ENCODE measurements at regions not wholly inside any gene's neighbourhood (a gene's known extent, or its start where the extent isn't known, plus 50 kb on each side); places are given as distances from the start of the nearest gene placed in this dataset.
"Not testable (repeated sequence)": the region's sequence is repeated elsewhere in the genome, so short reads cannot be mapped to it uniquely, and the experiment has no call there.

DNA sequence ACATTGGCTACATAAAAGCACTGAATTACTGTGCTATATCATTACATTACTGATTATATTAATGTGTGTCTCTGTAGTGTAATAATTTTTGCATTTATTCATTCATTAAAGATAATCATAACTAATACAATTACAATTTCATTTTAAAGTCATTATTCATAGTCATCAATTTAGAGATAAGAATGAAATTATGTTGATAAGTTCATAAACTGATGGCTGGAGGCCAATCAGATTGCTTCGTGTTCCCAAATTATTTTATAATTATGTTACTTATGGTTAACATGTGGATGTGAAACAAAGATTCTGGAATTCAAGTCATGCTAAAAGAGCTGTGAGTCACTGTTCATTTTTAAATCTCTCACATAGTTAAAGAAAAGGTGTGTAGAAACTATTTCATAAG is 223.4 kb upstream of the HAND2 start:
- DNase-seq = no peak

DNA sequence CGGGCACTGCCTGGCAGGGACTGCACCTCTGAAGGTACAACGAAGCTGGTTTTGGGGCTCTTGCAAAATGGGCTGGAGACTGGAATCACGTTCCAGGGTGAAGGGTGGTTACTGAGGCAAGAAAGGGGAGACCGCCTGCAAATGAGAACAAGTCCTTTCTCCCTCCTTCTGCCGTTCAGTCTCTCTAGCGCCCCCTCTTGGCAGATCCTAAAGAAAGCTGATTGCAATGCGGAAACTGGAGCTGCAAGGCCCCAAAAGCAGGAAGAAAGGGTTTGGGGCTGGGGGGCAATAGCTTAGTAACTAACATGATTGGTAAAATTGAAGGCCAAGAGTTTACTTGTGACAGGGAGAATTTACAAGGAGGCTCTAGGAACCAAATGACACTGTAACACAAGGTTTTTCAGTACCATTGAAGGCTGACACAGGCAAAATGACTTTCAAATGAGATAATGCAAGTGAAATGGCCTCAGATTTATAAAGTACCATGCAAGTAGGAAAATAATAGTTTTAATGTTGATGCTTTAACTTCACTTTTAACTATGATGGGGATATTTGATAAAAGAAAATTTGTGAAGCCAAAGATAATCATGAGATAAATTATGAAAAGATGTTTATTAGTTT is 222.7 kb upstream of the HAND2 start:
- no peak for DNase-seq

DNA sequence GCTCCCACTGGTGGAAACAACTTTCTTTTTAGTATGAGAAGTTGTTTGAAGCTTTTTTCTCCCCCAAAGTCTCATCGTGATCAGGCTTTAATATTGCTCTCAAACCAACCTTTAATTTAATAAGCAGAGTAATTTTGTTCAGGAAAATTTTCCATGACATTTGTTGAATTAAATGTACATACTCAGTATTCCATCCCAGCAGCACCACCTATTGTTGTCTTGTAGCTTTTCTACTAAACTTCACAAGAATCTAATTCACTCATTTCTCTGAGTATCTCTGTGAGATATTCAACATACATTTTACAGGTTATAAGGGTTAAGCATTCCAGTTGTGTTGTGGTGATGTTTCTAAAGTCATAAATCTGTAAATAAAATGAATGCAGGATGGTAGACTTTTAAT is 218.3 kb upstream of the HAND2 start:
- no peak for DNase-seq

DNA sequence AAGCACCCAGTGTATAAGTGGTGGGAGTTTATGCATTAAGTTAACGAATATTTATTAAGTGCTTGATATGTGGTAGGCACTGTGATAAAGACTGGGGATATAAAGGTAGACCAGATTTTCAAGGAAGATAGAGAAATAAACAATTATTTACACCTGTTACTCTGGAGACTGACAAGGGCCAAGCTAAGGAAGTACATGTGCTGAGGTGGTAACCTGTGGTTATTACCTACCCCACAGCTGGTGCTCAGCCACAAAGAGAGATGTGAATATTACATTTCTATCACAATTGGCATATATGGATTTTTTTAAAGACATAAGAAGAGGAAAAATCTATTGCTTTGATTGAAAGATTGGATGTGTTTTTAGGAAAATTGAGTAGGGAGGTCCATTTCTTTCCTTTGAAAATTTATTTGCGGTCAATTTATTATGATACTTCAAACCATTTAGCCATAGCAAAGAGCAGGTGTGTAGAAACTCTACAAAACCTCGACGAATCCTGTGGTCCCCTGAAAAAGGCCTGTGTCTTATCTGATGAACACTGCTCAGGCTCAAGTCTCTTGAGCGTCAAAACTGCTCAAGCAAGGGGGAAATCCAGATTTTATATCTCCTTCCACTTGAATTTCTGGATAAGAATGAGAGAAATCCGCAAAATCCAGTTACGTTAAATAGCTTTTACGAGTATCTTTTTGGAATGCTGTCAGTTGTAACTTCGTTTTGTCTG is 217.7 kb upstream of the HAND2 start:
- DNase-seq = no peak

DNA sequence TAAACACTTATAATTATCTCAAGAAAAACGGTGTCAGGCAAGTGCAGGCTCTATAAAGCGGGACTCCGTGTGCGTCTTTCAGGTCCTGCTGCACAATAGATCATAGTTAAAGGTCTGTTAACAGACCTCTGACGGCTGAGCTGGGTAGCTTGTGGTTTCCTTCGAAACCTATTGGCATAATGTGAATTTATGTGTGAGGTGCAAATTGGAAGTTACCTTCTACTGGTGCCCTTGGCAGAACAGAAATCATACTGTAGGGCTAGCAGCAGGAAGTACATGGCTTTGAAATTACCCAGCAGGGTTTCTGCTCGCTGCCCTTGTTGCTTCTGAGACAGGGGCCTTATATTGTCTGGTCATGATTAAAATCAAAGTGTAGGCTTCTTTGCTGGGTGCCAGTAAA is 216.4 kb upstream of the HAND2 start:
- DNase-seq = no peak

DNA sequence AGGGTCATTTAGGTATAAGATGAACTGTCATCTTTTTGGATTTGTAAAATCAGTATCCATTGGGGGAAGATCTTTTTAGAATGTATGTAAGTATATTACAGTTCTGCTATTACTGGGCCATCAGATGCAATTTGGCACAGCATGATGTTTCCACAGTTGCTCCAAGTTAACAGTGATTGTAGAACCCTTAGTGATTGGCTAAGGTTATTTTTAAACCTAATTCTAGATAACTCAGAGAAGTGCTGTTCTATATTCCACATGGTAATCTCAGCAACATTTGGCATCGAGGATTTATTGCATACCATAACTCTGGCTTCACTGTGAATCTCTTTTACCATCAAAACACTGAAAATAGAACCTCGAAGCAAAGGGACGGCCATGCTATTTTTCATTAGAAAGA is 215.7 kb upstream of the HAND2 start:
- DNase-seq = no peak

DNA sequence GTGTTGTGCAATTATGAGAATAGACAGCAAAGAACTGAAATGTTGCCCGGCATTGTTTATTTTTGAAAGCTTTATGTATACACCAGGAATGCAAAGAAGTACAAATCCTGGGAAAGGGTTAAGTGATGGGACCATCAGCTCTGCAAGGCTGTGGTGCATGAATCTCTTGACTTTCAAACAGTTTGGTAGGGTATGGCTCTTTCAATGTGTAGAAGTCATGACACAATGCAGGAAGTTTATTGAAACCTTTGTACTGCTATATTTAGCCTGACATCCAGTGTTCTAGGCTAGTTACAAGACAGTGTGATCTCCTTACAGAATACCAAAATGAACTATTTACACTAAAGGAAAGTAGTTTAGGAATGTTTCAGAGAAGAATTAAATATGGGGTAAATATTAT is 206.8 kb upstream of the HAND2 start:
- no peak for DNase-seq

DNA sequence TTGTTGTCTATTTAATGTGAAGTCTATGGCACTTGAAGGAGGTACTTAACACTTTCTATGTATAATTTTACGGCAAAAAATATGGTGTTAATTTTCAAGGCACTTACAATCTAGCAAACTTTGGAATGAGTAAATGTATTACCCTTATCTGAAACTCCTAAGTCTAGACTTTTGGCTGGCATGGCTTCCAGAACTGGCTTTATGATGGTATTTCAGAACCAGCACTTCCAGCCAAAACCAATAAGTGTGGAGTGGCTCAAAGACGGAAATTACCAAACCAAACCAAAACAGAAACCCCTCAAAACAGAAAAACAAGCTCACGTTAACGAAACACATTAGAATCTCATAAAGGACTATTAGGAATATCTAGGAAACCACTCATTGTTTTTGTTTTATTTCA is 205.6 kb upstream of the HAND2 start:
- DNase-seq = no peak

DNA sequence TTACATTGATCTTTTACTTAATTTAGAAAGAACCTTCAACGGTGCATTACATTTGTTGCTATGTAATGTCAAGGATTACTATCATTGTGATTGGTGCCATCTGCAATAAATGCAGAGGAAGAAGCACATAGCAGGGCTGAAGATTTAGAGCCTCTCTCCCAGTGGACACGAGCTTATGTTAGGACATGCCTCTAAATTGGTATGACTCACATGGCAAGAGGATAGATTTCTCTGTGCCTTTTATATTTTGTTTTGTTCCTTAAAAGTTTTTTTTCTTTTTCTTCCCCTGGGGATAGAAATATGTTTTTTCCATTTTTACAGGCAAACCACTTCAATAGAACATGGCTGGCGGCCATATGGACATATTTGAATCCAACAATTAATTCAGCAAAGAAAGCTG is 205.0 kb upstream of the HAND2 start:
- DNase-seq = no peak

DNA sequence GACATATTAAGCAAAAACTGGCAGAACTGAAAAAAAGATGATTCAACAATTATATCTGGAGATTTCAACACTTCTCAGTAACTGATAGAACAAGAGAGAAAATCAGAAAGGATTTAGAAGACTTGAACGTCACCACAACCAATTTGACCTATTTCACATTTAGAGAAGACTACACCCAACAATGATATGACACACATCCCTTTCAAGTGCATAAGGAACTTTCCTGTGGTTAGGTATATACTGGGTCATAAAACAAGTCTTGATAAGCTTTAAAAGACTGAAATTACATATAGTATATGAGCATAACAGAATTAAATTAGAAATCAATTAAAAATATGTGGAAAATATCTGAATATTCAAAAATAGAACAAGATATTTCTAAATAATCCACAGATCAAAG is 201.2 kb upstream of the HAND2 start:
- DNase-seq = no peak

DNA sequence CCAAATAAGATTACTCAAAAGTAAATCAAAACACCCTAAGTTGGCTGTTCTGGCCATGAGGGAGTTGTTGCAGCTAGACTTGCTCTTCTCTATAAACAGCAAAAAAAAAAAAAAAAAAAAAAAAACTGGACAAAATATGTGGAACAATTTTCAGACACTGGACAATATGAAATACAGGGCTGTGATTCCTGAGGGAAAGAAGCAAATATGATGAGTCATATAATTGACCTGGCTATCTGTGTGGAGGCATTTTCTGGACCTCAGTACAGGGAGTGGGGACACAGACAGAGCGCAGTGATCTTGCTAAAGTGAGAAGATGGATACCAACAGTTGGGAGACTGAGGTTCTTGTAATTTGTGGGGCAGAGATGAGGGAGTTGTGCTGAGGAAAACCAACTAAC is 192.0 kb upstream of the HAND2 start:
- DNase-seq = no peak

DNA sequence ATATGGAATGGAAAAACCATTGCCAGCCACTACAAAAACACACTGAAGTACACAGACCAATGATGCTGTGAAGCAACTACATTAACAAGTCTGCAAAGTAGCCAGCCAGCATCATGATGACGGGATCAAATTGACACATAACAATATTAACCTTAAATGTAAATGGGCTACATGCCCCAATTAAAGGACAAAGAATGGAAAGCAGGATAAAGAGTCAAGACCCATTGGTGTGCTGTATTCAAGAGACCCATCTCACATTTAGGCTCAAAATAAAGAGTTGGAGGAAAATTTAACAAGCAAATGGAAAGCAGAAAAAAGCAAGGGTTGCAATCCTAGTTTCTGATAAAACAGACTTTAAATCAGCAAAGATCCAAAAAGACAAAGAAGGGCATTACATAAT is 188.5 kb upstream of the HAND2 start:
- DNase-seq = not testable (repeated sequence)

DNA sequence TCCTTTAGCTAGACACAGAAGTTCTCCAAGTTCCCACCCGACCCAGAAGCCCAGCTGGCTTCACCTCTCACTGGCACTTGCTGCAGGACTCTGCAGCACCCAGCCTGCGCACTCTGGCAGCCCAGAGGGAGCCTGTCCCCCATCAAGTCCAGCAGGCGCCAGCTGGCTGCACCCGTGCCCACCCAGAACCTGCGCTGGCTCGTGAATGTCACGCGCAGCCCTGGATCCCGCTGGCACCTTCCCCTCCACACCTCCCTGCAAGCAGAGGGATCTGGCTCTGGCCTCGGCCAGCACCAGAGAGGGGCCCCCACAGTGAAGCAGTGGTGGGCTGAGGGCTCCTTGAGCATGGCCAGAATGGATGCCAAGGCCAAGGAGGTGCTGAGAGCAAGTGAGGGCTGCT is 187.6 kb upstream of the HAND2 start:
- DNase-seq = no peak

DNA sequence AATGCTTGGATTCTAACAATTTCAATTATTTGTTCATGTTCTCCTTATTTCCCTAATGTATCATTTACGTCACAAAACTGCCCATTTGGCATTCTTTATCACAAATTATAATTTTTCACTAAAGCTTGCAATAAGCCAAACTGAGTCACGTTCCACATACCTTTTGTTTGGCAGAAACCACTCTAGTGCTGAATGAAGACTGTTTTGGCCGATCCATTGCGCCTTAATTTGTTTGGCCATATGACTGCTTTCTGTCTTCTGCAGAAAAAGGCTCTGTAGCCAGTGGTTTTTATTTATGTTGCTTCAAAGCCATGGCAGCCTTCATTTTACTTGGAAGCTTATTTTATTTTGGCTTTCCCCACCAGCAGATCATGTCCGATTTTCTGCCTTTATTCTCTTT is 184.4 kb upstream of the HAND2 start:
- DNase-seq = no peak

DNA sequence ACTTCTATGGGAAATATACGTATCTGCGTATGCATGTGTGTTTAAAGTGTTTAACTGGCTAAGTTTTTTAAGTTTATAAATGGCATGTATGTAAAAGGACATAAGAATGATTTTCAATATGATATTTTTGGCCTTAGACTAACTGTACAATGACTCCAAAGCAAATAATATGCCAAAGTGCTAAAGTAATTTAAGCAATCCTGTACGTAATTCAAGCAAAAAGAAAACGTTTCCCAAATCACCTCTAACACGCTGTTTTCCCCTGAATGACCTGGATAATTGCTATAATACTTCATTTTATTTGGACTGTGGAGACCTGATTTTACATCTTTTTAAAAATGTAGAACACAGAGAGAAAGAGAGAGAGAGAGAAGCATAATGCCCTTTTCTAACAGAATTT is 183.0 kb upstream of the HAND2 start:
- no peak for DNase-seq

DNA sequence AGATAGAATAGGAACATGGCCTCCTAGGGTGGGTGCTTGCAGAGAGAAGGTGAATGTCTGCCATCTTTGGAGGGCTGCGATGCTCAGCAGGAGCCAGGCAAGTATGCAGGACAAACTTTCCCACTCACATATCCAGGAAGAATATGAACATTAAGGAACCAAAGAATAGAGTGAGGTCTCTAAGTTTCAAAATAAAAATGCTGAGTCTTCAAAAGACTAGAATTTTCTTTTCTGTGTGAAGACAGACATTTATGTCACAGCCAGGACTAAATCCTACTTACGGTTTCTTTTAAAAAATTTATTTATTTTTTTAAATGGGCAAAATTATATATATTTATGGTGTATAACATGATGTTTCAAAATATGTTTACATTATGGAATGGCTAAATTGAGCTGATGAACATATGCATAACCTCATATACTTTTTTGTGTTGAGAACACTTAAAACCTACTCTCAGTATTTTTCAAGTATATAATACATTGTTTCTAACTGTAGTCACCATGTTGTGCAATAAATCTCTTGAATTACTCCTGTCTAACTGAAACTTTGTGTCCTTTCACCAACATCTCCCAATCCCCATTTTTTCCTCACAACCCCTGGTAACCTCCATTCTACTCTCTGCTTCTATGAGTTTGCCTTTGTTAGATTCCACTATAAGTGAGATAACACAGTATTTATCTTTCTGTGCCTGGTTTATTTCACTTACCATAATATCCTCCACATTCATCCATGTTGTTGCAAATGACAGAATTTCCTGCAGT is 177.8 kb upstream of the HAND2 start:
- no peak for DNase-seq

DNA sequence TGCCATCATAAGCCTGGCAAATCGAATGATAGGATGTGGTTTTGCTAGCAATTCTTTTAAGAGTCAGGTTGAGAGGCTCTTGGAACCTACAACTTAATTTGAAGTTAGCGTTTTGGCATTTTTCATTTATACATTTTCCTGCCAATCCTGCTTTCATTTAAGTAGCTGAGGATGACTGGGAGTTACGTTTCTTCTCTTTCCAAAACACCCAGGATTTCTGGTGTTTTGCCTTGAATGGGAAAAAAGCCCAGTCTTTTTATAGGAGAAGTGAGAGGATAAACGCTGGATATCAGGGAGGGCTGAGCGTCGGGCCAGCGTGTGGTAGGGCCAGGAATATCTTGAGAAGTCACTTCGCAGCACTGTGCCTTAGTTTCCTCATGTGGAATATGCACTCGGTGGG is 174.2 kb upstream of the HAND2 start:
- DNase-seq = no peak

DNA sequence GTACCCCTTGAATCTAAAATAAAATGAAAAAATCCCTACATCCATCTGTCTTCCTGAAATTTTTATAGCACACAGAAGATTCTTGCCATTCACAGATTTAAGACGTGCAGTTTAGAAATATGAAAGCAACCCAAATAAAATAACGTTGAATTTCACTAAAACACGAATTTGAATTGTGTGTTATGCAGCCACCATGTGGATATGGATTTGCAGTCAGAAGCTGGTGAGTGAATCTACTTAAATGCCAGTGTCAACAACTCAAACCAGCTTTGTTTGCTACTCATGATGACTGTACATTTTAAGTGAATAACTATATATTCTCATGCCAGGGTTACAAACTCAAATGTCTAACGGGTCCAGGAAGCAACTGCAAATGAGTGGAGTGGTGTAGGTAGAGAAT is 173.0 kb upstream of the HAND2 start:
- no peak for DNase-seq

DNA sequence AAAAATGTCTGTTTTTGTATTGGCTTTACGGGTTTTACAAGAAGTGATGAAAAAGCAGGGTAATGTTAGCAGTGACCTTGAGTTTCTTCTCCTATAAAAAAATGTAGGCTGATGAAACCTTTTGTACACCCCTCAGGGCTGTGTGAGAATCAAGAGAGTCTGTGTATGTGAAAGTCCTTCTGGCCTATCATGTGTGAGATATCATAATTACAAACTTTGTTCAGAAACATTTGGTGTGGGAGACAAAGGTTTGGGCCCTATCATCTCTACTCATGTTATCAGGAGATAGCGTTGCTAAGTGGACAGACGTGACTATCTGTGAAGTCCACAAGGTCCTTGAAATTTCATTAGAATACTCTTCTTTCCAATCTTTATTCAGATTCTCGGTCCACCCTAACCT is 170.6 kb upstream of the HAND2 start:
- no peak for DNase-seq

DNA sequence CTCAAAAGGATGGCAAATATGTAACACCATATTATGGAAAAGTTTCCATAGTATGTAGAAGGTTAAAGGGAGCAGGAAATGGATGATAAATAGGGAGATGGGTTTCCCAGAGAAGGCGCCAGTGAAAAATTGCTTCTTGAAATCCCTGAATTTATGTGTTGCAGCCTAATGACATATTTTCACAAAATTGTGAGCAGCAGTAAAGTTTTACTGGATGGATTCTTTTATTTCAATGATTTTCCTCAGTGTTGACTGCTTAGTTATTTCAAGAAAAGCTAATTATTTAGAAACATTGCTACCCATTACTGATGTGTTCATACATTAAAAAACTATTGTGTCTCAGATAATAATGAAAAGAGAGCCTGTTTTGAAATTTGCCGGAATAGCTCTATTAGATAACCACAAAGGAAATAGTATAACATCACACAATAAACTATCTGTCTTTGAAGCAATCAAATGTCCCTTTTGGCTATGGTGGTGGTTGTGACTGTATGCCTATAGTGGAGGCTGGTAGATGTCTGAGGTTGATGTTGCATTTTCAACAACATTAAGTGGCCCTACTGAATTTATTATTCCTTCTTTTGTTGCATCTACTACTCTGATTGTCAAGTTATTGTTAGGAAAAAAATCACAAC is 169.9 kb upstream of the HAND2 start:
- no peak for DNase-seq

DNA sequence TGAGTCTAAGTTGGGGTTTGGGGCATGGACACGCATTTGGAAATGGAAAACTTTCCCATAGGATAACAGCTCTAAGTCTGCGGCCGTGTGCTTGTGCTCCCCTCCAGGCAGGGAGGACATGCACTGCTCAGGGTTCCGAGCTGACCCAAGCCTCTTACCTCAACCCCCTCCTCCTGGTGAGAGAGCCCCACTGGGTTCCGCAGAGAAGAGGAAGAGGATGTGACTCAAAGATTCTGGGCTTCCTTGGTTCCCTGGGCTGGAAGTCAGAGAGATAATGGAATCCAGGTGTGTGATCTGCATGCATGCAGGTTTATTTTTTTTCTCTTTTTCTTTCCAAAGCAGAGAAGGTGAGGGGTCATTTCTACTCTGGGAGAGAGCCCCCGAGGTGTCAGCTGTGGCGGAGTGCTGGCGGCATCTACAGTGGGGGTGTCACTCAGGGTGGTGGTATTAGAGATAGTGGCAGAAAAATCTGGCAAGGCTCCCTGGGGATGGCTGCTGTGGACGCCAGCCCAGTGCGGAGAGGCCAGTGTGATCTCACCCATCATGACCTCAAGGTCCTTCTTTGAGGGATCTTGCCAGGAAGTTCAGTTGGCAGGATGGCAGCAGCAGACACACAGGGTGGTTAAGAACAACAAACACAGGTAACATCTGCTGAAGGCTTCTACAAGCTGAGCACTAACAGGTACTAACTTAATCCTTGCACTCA is 168.7 kb upstream of the HAND2 start:
- no peak for DNase-seq

DNA sequence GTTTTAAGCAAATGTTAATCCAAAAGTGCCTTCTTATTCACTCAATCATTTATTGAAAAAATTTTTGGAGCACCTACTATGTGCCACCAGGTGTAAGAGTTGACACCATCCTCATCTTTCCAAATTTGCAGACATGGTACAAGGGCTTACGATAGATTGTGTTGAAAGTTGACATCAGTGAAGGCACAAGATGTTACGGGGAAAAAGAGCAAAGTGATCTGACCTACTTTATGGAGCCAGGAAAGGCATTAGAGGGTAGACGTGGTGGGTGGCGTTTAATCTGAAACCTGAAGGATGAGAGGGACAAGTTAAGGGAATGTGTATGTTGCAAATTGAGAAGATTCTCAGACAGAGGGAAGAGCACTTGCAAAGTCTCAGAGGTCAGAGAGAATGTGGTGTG is 167.8 kb upstream of the HAND2 start:
- no peak for DNase-seq

DNA sequence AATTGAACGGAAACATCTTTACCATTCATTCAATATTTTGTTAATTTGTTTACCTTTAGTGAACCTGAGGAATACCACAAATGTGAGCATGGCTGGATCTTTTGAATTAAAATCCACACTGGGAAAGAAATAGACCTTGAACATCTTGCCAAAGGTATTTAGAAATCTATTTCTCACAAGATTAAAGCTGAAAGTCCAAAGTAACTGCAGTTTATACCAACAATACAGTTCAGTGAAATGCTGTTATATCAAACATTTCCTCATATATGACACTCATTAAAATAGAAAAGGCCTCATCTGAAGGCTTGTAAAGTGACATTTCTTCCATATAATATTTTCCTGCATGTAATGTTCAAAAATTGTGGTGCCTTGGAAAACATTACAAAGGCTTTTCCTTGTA is 166.5 kb upstream of the HAND2 start:
- no peak for DNase-seq
